Stimulated activated CD4-positive, alpha-beta T cell treated with anti-CD3 and anti-CD28 coated beads, Interleukin-4, amount 100 ng/mL, for 24 hours (primary cell): ENCODE measurements at regions not wholly inside any gene's neighbourhood (a gene's known extent, or its start where the extent isn't known, plus 50 kb on each side); places are given as distances from the start of the nearest gene placed in this dataset.
A peak's percentile ranks its signal among the peaks of the same experiment; 100 is the strongest.
"Not testable (repeated sequence)": the region's sequence is repeated elsewhere in the genome, so short reads cannot be mapped to it uniquely, and the experiment has no call there.

ENCODE experiments used
- DNase-seq: peaks from one replicate; pipeline ENCODE4 v3.0.0-alpha.2; 2020

DNA sequence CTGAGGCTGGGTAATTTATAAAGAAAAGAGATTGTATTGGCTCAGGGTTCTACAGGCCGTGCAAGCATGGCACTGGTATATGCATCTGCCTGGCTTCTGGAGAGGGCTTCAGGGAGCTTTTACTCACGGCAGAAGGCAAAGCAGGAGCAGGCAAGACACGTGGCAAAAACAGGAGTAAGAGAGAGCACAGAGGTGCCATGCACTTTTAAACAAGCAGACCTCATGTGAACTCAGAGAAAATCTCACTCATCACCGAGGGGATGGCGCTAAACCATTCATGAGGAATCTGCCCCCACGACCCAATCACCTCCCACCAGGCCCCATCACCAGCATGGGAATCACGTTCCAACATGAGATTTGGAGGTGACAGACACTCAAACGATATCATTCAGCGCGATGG, 400.7 kb upstream of the RUNX1 start:
- no peak for DNase-seq

GRCh38 chr21:35448876-35449599, 399.9 kb upstream of the RUNX1 start:
- no peak for DNase-seq

- no peak for DNase-seq
Measured at GRCh38 chr21:35444391-35444790, 395.3 kb upstream of the RUNX1 start.

GRCh38 chr21:35441868-35442582, 392.9 kb upstream of the RUNX1 start:
- no peak for DNase-seq

DNA sequence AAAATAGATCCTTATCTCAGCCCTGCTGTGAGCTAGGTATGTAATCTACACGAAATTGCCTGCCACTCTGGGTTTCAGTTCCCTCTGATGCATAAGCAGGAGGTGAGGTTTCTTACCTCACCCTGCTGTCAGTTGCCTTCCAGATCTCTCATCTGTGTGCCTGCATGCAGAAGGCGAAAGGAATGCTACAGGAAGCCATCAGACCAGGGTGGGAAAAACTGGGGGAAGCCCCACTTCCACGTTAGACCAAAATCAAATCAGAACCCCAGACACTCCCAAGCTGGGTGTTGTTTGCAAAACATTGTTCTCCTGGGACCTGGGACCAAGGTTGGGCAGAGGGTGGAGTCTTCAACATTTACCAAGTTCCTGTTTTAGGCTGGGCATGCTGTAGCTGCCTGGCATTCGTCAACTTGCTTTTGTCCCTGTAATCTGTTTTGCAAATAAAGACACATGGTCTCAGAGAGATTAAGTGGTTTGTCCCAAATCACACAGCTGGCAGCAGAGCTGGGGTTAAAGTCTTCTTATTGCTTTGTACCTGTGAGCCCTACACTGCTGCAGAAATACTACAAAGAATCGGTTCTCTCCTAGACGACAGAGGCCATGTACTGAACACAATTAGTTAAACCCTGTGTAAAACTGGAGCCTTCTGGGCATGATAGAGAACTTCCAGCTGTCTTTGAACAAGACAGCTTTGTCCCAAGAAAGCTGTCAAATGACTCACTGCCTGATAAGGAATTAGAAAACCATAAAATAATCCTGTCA, 389.7 kb upstream of the RUNX1 start:
- peak; percentile 27 for DNase-seq

DNA sequence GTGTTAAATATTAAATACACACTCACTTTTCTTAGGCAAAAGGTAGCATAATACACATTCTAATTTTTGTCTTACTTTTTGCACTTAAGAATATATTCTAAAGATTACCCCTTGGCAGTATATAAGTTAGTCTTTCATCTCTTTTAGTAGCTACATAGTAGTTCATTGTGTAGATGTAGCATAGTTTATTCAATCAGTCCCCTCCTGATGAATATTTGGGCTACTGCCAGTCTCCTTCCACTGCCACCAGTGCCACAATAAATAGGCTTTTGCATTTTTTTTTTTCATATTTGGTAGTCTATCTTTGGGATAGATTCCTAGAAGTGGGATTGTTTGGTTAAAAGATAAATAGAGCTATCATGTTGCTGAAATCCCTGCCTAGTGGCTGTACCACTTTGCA, 388.8 kb upstream of the RUNX1 start:
- DNase-seq, result no peak

DNA sequence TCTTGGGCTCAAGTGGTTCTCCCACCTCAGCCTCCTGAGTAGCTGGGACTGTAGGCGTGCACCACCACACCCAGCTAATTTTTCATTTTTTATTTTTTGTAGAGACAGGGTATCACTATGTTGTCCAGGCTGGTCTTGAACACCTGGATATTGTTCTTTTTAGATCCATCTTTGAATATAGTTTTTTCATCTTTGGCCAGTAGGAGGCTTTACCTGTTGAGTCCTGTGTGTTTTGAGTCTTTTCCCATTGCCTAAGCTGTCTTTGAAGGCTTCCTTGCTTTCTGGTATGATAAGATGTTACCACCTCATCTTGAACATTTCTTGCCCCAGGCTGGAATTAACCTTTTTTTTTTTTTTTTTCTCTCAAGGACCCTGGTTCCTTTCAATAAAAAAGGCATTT, 387.8 kb upstream of the RUNX1 start:
- DNase-seq, result no peak

- not testable (repeated sequence) for DNase-seq
Measured at GRCh38 chr21:35432601-35433000, 383.5 kb upstream of the RUNX1 start.

DNA sequence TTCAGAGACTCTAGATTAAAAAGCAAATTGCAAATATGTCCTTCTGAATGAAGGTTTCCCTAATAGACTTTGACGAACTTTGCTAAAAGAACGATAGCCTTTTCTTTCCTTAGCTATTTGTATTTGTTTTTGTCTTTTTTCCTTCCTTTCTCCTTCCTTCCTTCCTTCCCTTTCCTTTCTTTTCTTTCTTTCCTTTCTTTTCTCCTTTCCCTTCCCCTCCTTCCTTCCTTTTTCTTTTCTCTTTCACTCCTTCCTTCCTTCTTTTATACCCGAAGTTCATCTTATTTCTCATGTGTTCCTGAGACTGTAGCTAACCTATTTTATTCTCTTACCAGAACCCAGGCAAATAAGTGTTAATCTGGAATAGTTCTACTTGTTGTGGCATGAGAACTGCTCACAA, 381.2 kb upstream of the RUNX1 start:
- DNase-seq, result no peak

GRCh38 chr21:35428937-35429336, 379.8 kb upstream of the RUNX1 start:
- no peak for DNase-seq

GRCh38 chr21:35428489-35428888, 379.4 kb upstream of the RUNX1 start:
- DNase-seq, result peak; percentile 50

DNA sequence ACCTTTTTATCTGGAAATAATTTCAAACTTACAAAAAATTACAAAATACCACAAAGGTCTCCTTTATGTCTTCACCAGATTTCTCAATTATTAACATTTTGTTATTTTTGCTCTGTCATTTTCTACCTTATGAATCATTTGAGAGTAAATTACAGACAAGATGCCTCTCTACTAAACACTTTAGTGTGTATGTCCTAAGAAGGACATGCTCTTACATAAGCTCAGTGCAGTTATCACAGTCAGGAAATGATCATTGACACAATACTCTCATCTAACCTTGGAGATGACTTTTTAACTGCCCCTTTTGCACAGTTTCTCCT, 378.9 kb upstream of the RUNX1 start:
- DNase-seq, result no peak

GRCh38 chr21:35427320-35428000, 378.4 kb upstream of the RUNX1 start:
- no peak for DNase-seq

GRCh38 chr21:35426897-35427296, 377.8 kb upstream of the RUNX1 start:
- DNase-seq, result no peak

DNA sequence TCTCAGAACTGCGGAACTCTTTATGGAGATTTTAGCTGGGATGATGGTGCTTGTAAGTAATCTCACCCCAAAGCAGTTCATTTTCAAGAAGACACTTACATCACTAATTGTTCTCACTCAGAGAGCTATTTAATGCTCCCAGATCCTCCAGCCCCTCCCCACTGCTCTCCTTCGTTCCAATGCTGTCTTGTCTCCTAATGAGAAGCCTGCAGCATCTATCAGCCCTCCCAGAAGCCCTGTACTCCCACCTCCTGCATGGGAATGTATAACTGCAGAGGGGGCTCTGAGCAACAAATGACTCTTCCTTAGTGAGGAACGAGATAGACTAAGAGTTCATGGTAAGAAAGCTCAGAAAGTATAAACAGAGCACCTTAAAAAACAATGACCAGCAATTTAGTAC, 377.4 kb upstream of the RUNX1 start:
- DNase-seq, result no peak

DNA sequence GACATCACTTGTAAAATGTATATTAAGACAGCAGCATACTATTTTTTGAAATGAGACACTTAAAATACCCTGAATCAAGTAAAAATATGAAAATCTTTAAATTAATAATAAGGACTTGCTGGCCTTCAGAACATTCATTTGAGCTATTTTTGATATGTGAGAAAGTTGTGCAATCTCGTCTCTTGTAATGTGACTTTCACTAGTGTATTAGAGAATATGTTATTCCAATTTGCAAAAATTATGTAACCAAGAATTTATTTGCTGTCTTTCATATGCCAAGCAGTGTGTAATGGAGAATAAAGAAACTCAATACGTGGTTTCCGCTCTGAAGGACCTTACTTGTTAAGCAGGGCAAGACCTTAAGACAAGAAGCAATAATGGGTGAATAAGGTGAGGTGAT, 375.0 kb upstream of the RUNX1 start:
- no peak for DNase-seq

DNA sequence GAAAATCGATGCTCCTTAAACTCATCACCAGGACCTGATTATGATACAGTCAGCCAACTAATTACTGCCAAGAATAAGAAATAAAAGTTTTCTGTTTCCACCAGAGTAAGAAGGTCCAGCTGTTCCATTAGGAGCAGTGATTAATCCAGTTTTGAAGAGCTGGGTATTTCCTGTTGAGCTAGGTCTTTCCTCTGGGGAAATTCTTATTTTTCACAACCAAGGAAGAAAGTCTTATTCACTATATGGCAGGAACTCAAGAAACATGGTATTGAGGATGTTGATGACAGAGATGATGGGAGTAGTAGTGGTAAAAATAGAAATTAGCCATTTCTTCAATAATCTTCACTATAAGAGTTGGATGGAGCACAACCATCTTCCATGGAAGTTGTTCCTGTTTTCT, 374.6 kb upstream of the RUNX1 start:
- DNase-seq, result no peak

GRCh38 chr21:35422011-35422410, 372.9 kb upstream of the RUNX1 start:
- DNase-seq, result no peak

DNA sequence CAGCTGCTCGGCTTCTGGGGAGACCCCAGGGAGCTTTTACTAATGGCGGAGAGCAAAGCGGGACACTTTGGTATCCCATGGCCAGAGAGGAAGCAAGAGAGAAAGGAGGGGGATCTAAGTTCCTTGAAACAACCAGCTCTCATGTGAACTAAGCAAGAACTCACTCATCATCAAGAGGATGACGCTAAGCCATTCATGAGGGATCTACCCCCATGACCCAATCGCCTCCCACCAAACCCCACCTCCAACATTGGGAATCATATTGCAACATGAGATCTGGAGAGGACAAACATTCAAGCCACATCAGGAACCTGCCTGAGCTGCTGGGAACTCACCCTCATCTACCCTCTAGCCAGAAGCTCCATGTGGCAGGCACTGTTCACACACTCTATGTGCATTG, 372.1 kb upstream of the RUNX1 start:
- DNase-seq, result no peak

DNA sequence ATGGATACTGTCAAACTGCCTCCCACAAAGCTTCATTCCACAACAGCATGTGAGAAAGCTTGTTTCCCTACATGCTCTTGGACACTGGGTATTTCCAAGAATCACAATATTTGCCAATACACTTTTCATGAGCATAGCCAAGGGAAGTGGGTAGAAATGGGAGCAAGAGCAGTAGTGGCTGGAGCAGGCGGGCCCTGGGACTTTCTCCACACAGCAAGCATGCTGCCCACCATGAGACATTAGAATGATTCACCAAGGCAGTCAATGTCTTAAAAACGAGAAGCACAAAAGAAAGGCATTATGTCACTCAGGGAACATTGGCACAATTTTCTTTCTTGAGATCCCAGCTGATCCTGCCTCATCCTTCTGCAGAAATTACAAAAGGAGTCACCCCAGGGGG, 371.6 kb upstream of the RUNX1 start:
- no peak for DNase-seq

GRCh38 chr21:35417762-35418161, 368.7 kb upstream of the RUNX1 start:
- no peak for DNase-seq

DNA sequence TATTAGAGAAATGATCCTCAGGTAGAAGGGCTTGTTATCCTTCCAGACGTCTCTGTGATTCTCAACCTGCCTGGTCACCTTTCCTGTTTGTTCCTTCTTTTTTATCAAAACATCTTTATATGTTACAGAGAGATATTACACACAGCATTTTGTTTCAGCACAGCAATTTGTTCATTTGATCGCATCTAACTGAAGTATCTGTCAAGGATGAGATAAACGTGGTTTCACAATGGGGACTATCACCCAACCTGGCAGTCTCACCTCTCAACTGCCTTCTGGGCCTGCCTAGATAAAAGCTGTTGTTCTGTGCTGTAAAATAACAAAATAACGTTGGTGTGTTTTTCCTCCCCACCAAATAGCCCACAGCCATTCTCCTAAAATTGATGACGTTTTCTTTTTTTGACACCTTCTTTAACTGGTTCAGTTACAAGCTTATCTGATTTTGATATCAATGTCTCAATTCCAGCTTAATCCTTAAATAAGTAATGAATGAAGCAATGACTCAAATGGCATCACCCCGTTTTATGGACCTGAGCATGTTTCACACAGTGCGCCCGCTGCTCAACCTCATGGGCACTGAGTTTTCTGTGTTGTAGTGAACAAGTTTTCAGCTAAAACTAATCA, 367.9 kb upstream of the RUNX1 start:
- no peak for DNase-seq

DNA sequence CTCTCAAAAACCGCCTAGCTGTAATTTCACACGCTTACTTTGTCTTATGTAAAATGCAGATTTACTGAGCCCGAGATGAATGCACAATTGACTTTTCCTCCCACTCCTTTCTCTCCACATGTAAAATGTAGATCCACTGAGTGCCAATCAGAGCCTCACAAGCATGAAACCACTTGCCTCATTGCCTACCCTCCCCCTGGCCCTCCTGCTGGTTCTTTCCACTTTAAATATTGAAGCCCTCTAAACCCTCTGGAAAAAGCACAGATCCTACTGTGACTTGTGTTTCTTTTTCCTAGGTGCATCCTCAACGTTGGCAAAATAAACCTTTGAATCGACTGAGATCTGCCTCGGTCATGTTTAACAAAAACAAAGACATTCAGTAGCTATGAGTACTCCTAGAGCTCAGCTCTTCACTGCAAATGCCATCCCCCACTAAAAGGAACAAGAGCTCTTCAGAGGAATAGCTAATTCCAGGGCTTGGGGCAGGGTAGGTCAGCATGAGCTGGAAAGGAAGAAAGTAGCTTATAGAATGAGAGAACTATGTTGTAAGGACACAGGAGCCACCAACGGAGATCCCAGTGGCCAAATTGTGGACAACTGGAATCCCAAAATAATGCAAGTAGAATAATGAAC, 365.5 kb upstream of the RUNX1 start:
- no peak for DNase-seq
